ENCODE measurements at regions not wholly inside any gene's neighbourhood (a gene's known extent, or its start where the extent isn't known, plus 50 kb on each side); places are given as distances from the start of the nearest gene placed in this dataset.

DNA sequence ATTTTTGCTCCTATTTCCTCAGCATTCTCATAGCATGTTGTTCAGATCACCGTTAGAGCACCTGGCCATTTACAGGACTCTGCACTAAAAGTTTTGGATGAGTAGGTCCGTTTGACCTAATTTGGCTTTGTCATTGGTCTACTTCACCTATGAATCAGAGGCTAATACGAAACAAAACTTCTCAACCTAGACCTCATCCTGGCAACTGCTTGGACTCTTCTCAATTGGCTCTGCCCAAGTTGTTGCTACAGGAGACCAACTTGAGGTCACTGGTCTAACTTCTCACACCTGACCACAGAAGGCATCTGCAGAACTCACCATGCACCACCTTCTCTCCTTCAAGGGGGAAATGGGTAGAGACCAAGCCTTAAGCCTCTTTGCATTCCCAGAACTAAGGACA lies 663.7 kb downstream of the PLCL1 start:
- no peak for TF ChIP-seq EP300 (IDR thresholded peaks at IDR 0.05; ENCODE audit: borderline replicate concordance)
- no peak for TF ChIP-seq TEAD4 (IDR thresholded peaks at IDR 0.05)
- no peak for TF ChIP-seq TAF1 (IDR thresholded peaks at IDR 0.05; ENCODE audit: low read depth)
- TF ChIP-seq NFIC (IDR thresholded peaks at IDR 0.05): no peak

Data from Ishikawa (cell line).